Liver (tissue), 3 donors: ENCODE measurements at regions not wholly inside any gene's neighbourhood (a gene's known extent, or its start where the extent isn't known, plus 50 kb on each side); places are given as distances from the start of the nearest gene placed in this dataset.

Experiments
- MAX ChIP-seq: IDR thresholded peaks from 2 replicates; pipeline ENCODE4 v1.6.1; 2016; ENCODE audit warnings: antibody characterized with exemption
- RAD21 ChIP-seq, 2 donors: IDR thresholded peaks; 2 replicates each; pipeline ENCODE4 v1.6.1; 2016; ENCODE audit warnings: antibody characterized with exemption in 2 of 2, mild to moderate bottlenecking in 2 of 2
- TF ChIP-seq, protein P1 (sequence below): fragments of 150-350 bp; IDR thresholded peaks from 2 replicates; pipeline ENCODE4 v1.5.1; 2017; ENCODE audit warnings: improper control_type of control experiment, low read depth, low read length; ENCODE audit not compliant: missing input control
- TF ChIP-seq, protein P2 (sequence below): IDR thresholded peaks from 2 replicates; pipeline ENCODE4 v1.6.1; 2016; ENCODE audit warnings: antibody characterized with exemption, mild to moderate bottlenecking
- TF ChIP-seq, protein P3 (sequence below): IDR thresholded peaks from 2 replicates; pipeline ENCODE4 v1.6.1; 2016; ENCODE audit warnings: antibody characterized with exemption
- donor health status: healthy.
- donor health status: healthy.

- TF ChIP-seq, protein P1, sequence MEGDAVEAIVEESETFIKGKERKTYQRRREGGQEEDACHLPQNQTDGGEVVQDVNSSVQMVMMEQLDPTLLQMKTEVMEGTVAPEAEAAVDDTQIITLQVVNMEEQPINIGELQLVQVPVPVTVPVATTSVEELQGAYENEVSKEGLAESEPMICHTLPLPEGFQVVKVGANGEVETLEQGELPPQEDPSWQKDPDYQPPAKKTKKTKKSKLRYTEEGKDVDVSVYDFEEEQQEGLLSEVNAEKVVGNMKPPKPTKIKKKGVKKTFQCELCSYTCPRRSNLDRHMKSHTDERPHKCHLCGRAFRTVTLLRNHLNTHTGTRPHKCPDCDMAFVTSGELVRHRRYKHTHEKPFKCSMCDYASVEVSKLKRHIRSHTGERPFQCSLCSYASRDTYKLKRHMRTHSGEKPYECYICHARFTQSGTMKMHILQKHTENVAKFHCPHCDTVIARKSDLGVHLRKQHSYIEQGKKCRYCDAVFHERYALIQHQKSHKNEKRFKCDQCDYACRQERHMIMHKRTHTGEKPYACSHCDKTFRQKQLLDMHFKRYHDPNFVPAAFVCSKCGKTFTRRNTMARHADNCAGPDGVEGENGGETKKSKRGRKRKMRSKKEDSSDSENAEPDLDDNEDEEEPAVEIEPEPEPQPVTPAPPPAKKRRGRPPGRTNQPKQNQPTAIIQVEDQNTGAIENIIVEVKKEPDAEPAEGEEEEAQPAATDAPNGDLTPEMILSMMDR, result no peak
- TF ChIP-seq, protein P2, sequence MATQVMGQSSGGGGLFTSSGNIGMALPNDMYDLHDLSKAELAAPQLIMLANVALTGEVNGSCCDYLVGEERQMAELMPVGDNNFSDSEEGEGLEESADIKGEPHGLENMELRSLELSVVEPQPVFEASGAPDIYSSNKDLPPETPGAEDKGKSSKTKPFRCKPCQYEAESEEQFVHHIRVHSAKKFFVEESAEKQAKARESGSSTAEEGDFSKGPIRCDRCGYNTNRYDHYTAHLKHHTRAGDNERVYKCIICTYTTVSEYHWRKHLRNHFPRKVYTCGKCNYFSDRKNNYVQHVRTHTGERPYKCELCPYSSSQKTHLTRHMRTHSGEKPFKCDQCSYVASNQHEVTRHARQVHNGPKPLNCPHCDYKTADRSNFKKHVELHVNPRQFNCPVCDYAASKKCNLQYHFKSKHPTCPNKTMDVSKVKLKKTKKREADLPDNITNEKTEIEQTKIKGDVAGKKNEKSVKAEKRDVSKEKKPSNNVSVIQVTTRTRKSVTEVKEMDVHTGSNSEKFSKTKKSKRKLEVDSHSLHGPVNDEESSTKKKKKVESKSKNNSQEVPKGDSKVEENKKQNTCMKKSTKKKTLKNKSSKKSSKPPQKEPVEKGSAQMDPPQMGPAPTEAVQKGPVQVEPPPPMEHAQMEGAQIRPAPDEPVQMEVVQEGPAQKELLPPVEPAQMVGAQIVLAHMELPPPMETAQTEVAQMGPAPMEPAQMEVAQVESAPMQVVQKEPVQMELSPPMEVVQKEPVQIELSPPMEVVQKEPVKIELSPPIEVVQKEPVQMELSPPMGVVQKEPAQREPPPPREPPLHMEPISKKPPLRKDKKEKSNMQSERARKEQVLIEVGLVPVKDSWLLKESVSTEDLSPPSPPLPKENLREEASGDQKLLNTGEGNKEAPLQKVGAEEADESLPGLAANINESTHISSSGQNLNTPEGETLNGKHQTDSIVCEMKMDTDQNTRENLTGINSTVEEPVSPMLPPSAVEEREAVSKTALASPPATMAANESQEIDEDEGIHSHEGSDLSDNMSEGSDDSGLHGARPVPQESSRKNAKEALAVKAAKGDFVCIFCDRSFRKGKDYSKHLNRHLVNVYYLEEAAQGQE, result no peak
- TF ChIP-seq, protein P3, sequence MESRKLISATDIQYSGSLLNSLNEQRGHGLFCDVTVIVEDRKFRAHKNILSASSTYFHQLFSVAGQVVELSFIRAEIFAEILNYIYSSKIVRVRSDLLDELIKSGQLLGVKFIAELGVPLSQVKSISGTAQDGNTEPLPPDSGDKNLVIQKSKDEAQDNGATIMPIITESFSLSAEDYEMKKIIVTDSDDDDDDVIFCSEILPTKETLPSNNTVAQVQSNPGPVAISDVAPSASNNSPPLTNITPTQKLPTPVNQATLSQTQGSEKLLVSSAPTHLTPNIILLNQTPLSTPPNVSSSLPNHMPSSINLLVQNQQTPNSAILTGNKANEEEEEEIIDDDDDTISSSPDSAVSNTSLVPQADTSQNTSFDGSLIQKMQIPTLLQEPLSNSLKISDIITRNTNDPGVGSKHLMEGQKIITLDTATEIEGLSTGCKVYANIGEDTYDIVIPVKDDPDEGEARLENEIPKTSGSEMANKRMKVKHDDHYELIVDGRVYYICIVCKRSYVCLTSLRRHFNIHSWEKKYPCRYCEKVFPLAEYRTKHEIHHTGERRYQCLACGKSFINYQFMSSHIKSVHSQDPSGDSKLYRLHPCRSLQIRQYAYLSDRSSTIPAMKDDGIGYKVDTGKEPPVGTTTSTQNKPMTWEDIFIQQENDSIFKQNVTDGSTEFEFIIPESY, result no peak
- TF ChIP-seq RAD21 (IDR thresholded peaks at IDR 0.05), result no peak
- no peak for TF ChIP-seq MAX
Measured at GRCh38 chr10:36538953-36539586, 586.3 kb upstream of the ANKRD30A start.
